ENCODE measurements at regions not wholly inside any gene's neighbourhood (a gene's known extent, or its start where the extent isn't known, plus 50 kb on each side); places are given as distances from the start of the nearest gene placed in this dataset.
"Not testable (repeated sequence)": the region's sequence is repeated elsewhere in the genome, so short reads cannot be mapped to it uniquely, and the experiment has no call there.

DNA sequence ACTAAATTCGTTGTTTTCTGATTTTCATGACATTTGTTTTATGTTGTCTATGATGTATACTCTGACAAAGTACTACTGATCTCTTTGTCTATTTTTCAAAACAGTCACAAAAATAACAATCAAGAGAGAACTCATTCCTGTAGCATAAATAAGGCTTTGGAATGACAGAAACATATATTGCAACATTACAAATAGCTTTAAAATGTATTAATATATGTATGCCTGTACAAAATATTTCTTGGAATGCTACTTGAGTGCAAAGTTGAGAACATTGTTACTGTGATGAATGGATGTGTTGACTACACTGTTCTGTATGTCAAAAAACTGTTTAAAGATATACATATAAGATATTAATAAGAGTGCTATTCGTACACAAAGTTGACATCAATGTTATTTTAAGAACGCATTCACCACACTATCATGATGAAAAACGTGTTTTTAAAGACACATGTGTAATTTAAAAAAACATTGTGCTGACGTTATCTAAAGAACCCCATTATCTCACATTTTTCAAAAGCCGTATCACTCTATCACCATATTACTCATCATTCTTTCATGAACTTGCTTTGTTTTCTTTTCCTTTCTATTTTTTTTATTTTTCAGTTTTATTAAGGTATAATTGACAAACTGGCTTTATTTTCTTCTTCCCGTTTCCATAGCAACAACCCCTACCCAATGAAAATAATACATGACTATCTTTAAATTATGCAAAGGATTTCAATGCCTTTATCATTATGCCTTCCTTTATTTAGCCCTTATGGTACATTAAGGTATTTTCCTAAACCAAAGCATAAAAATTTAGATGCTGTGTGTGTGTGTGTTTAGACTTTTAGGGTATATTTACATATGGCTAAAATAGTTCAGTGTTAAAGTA lies 918.8 kb downstream of the SLITRK1 start:
- Mint-ChIP-seq H3K27me3 (no peaks in the 10 kb centered on the region), H3K9me3 (peaks cover 10% of the 10 kb centered on the region), H3K4me1 (no peaks in the 10 kb centered on the region), H3K27ac (no peak overlapping the region), H3K36me3 (ENCODE audit: low read depth) (no peaks in the 10 kb centered on the region), H3K4me3 (no peak overlapping the region)
- ATAC-seq (ENCODE audit: low read depth) (no peak), DNase-seq (no peak)
- intact Hi-C loops (cut with micrococcal nuclease): no loop called here
- TF ChIP-seq, protein P1, sequence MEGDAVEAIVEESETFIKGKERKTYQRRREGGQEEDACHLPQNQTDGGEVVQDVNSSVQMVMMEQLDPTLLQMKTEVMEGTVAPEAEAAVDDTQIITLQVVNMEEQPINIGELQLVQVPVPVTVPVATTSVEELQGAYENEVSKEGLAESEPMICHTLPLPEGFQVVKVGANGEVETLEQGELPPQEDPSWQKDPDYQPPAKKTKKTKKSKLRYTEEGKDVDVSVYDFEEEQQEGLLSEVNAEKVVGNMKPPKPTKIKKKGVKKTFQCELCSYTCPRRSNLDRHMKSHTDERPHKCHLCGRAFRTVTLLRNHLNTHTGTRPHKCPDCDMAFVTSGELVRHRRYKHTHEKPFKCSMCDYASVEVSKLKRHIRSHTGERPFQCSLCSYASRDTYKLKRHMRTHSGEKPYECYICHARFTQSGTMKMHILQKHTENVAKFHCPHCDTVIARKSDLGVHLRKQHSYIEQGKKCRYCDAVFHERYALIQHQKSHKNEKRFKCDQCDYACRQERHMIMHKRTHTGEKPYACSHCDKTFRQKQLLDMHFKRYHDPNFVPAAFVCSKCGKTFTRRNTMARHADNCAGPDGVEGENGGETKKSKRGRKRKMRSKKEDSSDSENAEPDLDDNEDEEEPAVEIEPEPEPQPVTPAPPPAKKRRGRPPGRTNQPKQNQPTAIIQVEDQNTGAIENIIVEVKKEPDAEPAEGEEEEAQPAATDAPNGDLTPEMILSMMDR (IDR thresholded peaks at IDR 0.05): no peak
- ChIA-PET CTCF (no interaction called here), POLR2A (no interaction called here)

DNA sequence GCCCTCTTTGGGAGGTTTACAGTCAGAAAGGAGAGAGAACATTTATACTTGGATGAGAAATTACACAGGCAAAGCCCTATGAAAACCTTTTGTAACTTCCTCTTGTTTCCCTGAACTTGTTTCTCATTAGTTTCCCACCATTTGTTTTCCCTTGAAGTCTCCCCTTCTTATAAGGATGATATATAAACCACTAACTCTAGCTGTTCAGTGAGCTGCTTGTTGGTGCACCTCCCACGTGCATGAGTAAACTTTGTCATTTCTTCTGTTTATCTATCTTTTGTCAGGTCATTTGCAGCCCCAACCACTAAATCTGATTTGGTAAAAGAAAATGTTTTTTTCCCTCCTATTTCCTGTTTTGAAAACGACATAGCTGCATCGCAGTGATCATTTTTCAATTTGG lies 919.9 kb downstream of the SLITRK1 start:
- POLR2A ChIA-PET: no interaction called here
- CTCF ChIA-PET: no interaction called here
- ATAC-seq (ENCODE audit: low read depth) (no peak), DNase-seq (no peak)
- H3K27ac Mint-ChIP-seq: no peak overlapping the region
- no peaks in the 10 kb centered on the region for H3K36me3 Mint-ChIP-seq (ENCODE audit: low read depth)
- H3K4me3 Mint-ChIP-seq: no peak overlapping the region
- H3K9me3 Mint-ChIP-seq: peaks cover 10% of the 10 kb centered on the region
- intact Hi-C loops (cut with micrococcal nuclease): no loop called here
- H3K27me3 Mint-ChIP-seq: no peaks in the 10 kb centered on the region
- TF ChIP-seq, protein P1 (IDR thresholded peaks at IDR 0.05): no peak
- H3K4me1 Mint-ChIP-seq: no peaks in the 10 kb centered on the region

DNA sequence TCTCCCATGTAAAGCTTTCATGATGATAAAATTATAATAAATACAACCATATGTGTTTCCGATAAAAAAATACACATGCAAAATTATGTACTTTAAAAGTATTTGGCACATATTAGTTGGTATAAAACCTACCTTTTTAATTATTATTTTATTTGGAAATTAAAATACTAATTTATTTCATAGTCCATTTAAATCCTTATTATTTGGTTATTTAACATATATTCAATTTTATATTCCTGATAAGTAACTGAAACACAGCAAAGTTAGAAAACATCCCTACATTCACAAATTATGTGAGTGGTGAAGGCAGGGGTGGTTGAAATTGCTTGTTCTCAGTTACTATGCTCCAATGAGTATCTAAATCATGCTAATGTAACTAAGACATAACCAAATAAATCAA lies 920.5 kb downstream of the SLITRK1 start:
- Mint-ChIP-seq H3K4me3 (no peak overlapping the region), H3K4me1 (no peaks in the 10 kb centered on the region), H3K9me3 (peaks cover 6% of the 10 kb centered on the region), H3K27ac (no peak overlapping the region), H3K27me3 (no peaks in the 10 kb centered on the region), H3K36me3 (ENCODE audit: low read depth) (no peaks in the 10 kb centered on the region)
- DNase-seq: no peak
- intact Hi-C loops (cut with micrococcal nuclease): no loop called here
- TF ChIP-seq, protein P1 (IDR thresholded peaks at IDR 0.05): no peak
- POLR2A ChIA-PET: no interaction called here
- CTCF ChIA-PET: no interaction called here
- ATAC-seq (ENCODE audit: low read depth): no peak

DNA sequence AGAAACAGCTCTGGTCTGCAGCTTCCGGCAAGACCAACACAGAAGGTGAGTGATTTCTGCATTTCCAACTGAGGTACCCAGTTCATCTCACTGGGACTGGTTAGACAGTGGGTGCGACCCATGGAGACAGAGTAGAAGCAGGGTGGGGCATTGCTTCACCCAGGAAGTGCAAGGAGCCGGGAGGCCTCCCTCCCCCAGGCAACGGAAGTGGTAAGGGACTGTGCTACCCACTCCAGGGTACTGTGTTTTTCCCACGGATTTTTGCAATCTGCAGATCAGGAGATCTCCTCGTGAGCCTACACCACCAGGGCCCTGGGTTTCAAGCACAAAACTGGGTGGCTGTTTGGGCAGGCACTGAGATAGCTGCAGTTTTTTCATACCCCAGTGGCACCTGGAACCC lies 929.9 kb downstream of the SLITRK1 start:
- DNase-seq; POLR2A ChIA-PET; H3K27me3 Mint-ChIP-seq; H3K4me1 Mint-ChIP-seq; ATAC-seq (ENCODE audit: low read depth); intact Hi-C loops (cut with micrococcal nuclease); CTCF ChIA-PET; H3K9me3 Mint-ChIP-seq; H3K27ac Mint-ChIP-seq; H3K36me3 Mint-ChIP-seq (ENCODE audit: low read depth); H3K4me3 Mint-ChIP-seq: not testable (repeated sequence)

DNA sequence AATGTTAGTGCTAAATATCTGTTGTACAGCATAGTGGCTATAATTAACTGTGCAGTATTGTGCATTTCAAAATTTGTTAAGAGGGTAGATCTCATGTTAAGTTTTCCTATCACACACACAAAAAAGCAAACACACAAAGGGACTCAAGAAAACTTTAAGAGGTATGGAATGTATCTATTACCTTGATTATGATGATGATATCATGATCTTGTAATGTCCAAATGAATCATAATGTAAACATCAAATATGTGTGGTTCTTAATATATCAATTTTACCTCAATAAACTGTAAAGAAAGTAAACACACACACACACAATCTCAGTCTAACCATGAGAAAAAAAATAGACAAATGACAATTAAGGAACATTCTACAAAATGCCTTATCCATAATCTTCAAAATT lies 934.6 kb downstream of the SLITRK1 start:
- H3K9me3 Mint-ChIP-seq: peaks cover 8% of the 10 kb centered on the region
- H3K4me3 Mint-ChIP-seq: no peak overlapping the region
- no peaks in the 10 kb centered on the region for H3K36me3 Mint-ChIP-seq (ENCODE audit: low read depth)
- POLR2A ChIA-PET: no interaction called here
- H3K27me3 Mint-ChIP-seq: no peaks in the 10 kb centered on the region
- no peak overlapping the region for H3K27ac Mint-ChIP-seq
- no peaks in the 10 kb centered on the region for H3K4me1 Mint-ChIP-seq
- intact Hi-C loops (cut with micrococcal nuclease): no loop called here
- ATAC-seq (ENCODE audit: low read depth) (no peak), DNase-seq (no peak)
- TF ChIP-seq, protein P1 (IDR thresholded peaks at IDR 0.05): no peak
- CTCF ChIA-PET: no interaction called here

DNA sequence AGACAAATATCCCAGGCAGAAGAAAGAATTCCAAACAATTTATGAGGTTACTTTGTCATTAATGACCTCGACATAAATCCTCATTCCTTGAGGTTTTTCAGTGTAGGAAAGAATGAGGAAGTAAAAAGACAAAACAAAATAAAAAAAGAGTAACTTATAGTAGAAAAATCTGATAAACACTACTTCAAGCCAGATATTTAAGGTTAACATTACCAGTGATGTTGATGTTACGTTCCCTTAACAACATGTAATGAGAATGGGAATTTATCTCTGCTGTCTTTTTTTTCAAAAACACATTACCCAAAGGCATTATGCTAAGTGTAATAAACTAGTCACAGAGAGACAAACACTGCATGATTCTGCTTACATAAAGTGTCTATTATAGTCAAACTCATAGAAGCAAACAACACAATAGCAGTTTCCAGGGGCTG lies 935.1 kb downstream of the SLITRK1 start:
- Mint-ChIP-seq H3K36me3 (ENCODE audit: low read depth) (no peaks in the 10 kb centered on the region), H3K4me3 (no peak overlapping the region), H3K27ac (no peak overlapping the region), H3K27me3 (no peaks in the 10 kb centered on the region), H3K9me3 (peaks cover 8% of the 10 kb centered on the region), H3K4me1 (no peaks in the 10 kb centered on the region)
- TF ChIP-seq, protein P1 (IDR thresholded peaks at IDR 0.05): no peak
- no peak for ATAC-seq (ENCODE audit: low read depth)
- CTCF ChIA-PET: no interaction called here
- intact Hi-C loops (cut with micrococcal nuclease): no loop called here
- no peak for DNase-seq
- POLR2A ChIA-PET: no interaction called here
